OCI-LY3 (cell line): ENCODE measurements at regions not wholly inside any gene's neighbourhood (a gene's known extent, or its start where the extent isn't known, plus 50 kb on each side); places are given as distances from the start of the nearest gene placed in this dataset.

Experiments used
- H2AFZ ChIP-seq: fragments of 200-600, 300-600 bp; shearing (Covaris generic); 2 replicates; pipeline ENCODE4 v1.6.0; 2014; ENCODE audit warnings: antibody characterized with exemption, low read depth, low read length
- H3K27ac ChIP-seq: fragments of 200-600, 300-600 bp; sonication (generic); 2 replicates; pipeline ENCODE4 v1.5.1; 2014; ENCODE audit warnings: mild to moderate bottlenecking, low read length, moderate library complexity, mixed read lengths
- H3K27me3 ChIP-seq: fragments of 200-600, 300-600 bp; sonication (generic); 2 replicates; pipeline ENCODE4 v1.6.1; 2014; ENCODE audit warnings: low read depth, low read length, mixed read lengths
- H3K36me3 ChIP-seq: fragments of 200-600, 300-600 bp; sonication (generic); replicated peaks from 2 replicates; pipeline ENCODE3; 2014; ENCODE audit warnings: low read depth, low read length, mixed read lengths
- H3K4me1 ChIP-seq: fragments of 300-600, 200-600 bp; sonication (generic); 2 replicates; pipeline ENCODE4 v1.6.1; 2014; ENCODE audit warnings: low read length, mixed read lengths
- H3K4me2 ChIP-seq: fragments of 200-600, 300-600 bp; sonication (generic); 2 replicates; pipeline ENCODE4 v1.6.1; 2014; ENCODE audit warnings: low read length, mixed read lengths
- H3K4me3 ChIP-seq: fragments of 300-600, 200-600 bp; sonication (generic); 2 replicates; pipeline ENCODE4 v1.5.1; 2014; ENCODE audit warnings: antibody characterized with exemption, mild to moderate bottlenecking, low read length, moderate library complexity
- H3K79me2 ChIP-seq: fragments of 300-600, 200-600 bp; shearing (Covaris generic); 2 replicates; pipeline ENCODE4 v1.6.1; 2014; ENCODE audit warnings: mild to moderate bottlenecking, low read length, mixed read lengths
- H3K9ac ChIP-seq: fragments of 300-600, 200-600 bp; shearing (Covaris generic); 2 replicates; pipeline ENCODE4 v1.6.0; 2014; ENCODE audit warnings: mild to moderate bottlenecking, low read length, moderate library complexity
- H3K9me3 ChIP-seq: fragments of 200-600, 300-600 bp; shearing (Covaris generic); 2 replicates; pipeline ENCODE4 v1.6.1; 2014; ENCODE audit warnings: low read length, mixed read lengths; ENCODE audit not compliant: insufficient read depth
- H4K20me1 ChIP-seq: fragments of 200-600, 300-600 bp; sonication (generic); 2 replicates; pipeline ENCODE4 v1.6.1; 2016; ENCODE audit warnings: low read length, mixed read lengths; ENCODE audit not compliant: insufficient read depth
- CTCF ChIP-seq: fragments of 200-600, 300-600 bp; sonication (generic); IDR thresholded peaks from 2 replicates; pipeline ENCODE4 v1.5.1; 2014; ENCODE audit warnings: antibody characterized with exemption, low read length, low read depth
- EZH2phosphoT487 ChIP-seq: fragments of 200-600 bp; shearing (Covaris generic); IDR thresholded peaks from 2 replicates; pipeline ENCODE4 v1.6.1; 2018; ENCODE audit warnings: antibody characterized with exemption, mixed run types, low read depth

- Histone ChIP-seq H3K27ac (peak overlapping the region; percentile 96), H3K27me3 (no peaks in the 10 kb centered on the region), H3K4me1 (peaks cover 41% of the 10 kb centered on the region), H3K79me2 (no peaks in the 10 kb centered on the region), H3K4me3 (peak overlapping the region; percentile 69), H3K4me2 (peak overlapping the region; percentile 92), H3K36me3 (no peaks in the 10 kb centered on the region), H4K20me1 (no peaks in the 10 kb centered on the region), H3K9me3 (no peaks in the 10 kb centered on the region), H2AFZ (peak overlapping the region; percentile 61), H3K9ac (peak overlapping the region; percentile 79)
- TF ChIP-seq CTCF (no peak), EZH2phosphoT487 (no peak)
These were observed 1375.1 kb upstream of the TENM4 start for GRCh38 chr11:80815752-80816453.

GRCh38 chr11:80814813-80815212 is 1374.0 kb upstream of the TENM4 start:
- TF ChIP-seq CTCF (no peak), EZH2phosphoT487 (no peak)
- Histone ChIP-seq H3K36me3 (no peaks in the 10 kb centered on the region), H2AFZ (0 out of 2 replicates have a peak overlapping the region, but pooled peaks have one; percentile 61), H3K9ac (peak overlapping the region; percentile 79), H3K27ac (peak overlapping the region; percentile 96), H3K4me3 (peak overlapping the region; percentile 69), H3K27me3 (no peaks in the 10 kb centered on the region), H4K20me1 (no peaks in the 10 kb centered on the region), H3K4me1 (peaks cover 41% of the 10 kb centered on the region), H3K9me3 (no peaks in the 10 kb centered on the region), H3K79me2 (no peaks in the 10 kb centered on the region), H3K4me2 (peak overlapping the region; percentile 92)

- Histone ChIP-seq H3K79me2 (no peaks in the 10 kb centered on the region), H2AFZ (no peak overlapping the region), H3K27ac (no peak overlapping the region), H3K9ac (no peak overlapping the region), H3K9me3 (no peaks in the 10 kb centered on the region), H3K27me3 (no peaks in the 10 kb centered on the region), H3K4me2 (no peak overlapping the region), H3K4me1 (peaks cover 24% of the 10 kb centered on the region), H3K4me3 (no peak overlapping the region), H3K36me3 (no peaks in the 10 kb centered on the region), H4K20me1 (no peaks in the 10 kb centered on the region)
- TF ChIP-seq EZH2phosphoT487 (no peak), CTCF (no peak)
These were observed 1369.9 kb upstream of the TENM4 start for GRCh38 chr11:80810695-80811094.

- Histone ChIP-seq H3K79me2 (no peaks in the 10 kb centered on the region), H2AFZ (no peak overlapping the region), H3K4me3 (no peak overlapping the region), H4K20me1 (no peaks in the 10 kb centered on the region), H3K4me1 (no peaks in the 10 kb centered on the region), H3K4me2 (no peak overlapping the region), H3K9ac (no peak overlapping the region), H3K27me3 (no peaks in the 10 kb centered on the region), H3K9me3 (peaks cover 10% of the 10 kb centered on the region; the same call in 1 of the 2 replicates), H3K27ac (no peak overlapping the region), H3K36me3 (no peaks in the 10 kb centered on the region)
- TF ChIP-seq CTCF (no peak), EZH2phosphoT487 (no peak)
These were observed 1357.3 kb upstream of the TENM4 start for GRCh38 chr11:80798174-80798573.
